RWPE1 (cell line): ENCODE measurements at regions not wholly inside any gene's neighbourhood (a gene's known extent, or its start where the extent isn't known, plus 50 kb on each side); places are given as distances from the start of the nearest gene placed in this dataset.

Source experiments
- CTCF ChIA-PET: fragments of 350-600 bp; sonication (Branson Sonifier 250); formaldehyde crosslinking; extraction: SDS; loops from one replicate; lab custom pipeline; 2021; lab: Yijun Ruan, JAX
- POLR2A ChIA-PET: fragments of 400-600 bp; formaldehyde crosslinking; extraction: SDS; loops from one replicate; lab custom pipeline; 2020; ENCODE audit warnings: antibody characterized with exemption; ENCODE audit not compliant: low non-redundant PET; lab: Yijun Ruan, JAX
- DNase-seq: peaks from one replicate; pipeline ENCODE4 v3.0.0; 2012; ENCODE audit warnings: low spot score
- H3K27ac ChIP-seq: fragments of 450-650 bp; 2 replicates; pipeline ENCODE4 v1.5.1; 2017
- TF ChIP-seq, protein P1 (sequence below): fragments of 450-650 bp; conservative IDR thresholded peaks from 2 replicates; pipeline ENCODE4 v1.5.1; 2017; ENCODE audit warnings: low read depth, mild to moderate bottlenecking

DNA sequence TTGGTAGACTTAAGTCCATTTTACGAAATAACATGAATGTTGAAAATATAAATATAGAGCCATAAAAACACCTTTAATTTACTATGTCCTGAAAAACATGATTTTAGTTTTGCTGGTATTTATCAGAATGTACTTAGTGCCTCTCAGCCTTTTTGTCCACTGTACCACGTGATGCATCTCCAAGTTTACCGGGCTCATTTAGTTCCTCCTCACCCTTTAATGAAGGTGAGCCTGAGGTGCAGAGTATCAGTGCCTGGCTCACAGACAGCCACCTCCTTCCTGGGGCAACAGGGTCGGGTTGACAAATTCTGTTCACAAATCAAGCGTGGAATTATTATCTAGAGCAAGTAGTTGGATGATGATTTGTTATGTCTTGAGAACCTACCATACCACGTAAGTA lies 420.5 kb upstream of the MEIS1 start:
- no peak overlapping the region for H3K27ac ChIP-seq
- TF ChIP-seq, protein P1, sequence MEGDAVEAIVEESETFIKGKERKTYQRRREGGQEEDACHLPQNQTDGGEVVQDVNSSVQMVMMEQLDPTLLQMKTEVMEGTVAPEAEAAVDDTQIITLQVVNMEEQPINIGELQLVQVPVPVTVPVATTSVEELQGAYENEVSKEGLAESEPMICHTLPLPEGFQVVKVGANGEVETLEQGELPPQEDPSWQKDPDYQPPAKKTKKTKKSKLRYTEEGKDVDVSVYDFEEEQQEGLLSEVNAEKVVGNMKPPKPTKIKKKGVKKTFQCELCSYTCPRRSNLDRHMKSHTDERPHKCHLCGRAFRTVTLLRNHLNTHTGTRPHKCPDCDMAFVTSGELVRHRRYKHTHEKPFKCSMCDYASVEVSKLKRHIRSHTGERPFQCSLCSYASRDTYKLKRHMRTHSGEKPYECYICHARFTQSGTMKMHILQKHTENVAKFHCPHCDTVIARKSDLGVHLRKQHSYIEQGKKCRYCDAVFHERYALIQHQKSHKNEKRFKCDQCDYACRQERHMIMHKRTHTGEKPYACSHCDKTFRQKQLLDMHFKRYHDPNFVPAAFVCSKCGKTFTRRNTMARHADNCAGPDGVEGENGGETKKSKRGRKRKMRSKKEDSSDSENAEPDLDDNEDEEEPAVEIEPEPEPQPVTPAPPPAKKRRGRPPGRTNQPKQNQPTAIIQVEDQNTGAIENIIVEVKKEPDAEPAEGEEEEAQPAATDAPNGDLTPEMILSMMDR: no peak
- no peak for DNase-seq
- POLR2A ChIA-PET: no interaction called here
- CTCF ChIA-PET: no interaction called here

- ChIA-PET CTCF (interaction anchor here (0.6 to 0.7 kb wide), 2 partner anchors 20 to 373 kb away, joined by 3 to 5 read pairs; no protein-coding TSS in a partner anchor), POLR2A (no interaction called here)
- no peak overlapping the region for H3K27ac ChIP-seq
- peak; percentile 13 for DNase-seq
- TF ChIP-seq, protein P1: peak; percentile 25
Measured at GRCh38 chr2:66013456-66013855, 421.5 kb upstream of the MEIS1 start.

GRCh38 chr2:66003931-66004330 lies 431.0 kb upstream of the MEIS1 start:
- ChIA-PET POLR2A (no interaction called here), CTCF (no interaction called here)
- no peak for DNase-seq
- TF ChIP-seq, protein P1: no peak
- H3K27ac ChIP-seq: no peak overlapping the region

DNA sequence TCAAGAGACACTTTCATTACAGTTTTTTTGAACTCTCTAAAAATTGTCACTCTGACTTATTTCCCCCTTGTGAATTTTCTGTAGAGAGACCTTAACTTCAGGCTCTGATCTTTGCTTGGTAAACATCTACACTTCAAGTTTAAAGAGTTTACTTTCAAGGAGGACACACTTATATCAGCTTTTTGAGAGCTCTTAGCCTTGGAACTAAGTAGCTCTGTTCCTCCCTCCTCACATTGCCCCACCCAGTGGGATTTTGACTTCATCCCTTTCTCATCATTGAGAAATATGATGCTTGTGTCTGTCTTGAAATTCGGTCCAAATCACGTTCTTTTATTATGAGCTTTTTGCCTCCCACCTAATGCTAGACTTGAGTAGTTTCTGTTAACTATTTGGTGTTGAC lies 433.4 kb upstream of the MEIS1 start:
- ChIA-PET CTCF (no interaction called here), POLR2A (no interaction called here)
- no peak overlapping the region for H3K27ac ChIP-seq
- TF ChIP-seq, protein P1: no peak
- DNase-seq: no peak

DNA sequence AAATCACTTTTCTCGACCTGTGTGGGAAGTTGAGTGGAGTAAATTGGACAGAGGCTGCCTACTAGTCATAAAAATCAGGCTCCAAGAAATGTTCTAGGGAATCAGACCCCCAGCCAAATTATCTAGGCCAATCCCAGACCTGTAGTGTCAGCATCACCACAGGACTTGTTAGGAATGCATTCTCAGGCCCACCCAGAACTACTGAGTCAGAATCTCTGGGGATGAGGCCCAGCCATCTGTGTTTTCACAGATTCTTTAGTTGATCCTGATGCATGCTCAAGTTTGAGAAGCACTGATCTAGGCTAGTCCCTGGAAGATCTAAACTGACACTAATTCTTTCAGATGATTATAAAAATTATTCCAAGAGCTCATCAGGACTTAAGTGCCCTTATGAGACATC lies 434.0 kb upstream of the MEIS1 start:
- ChIA-PET POLR2A (no interaction called here), CTCF (no interaction called here)
- TF ChIP-seq, protein P1: no peak
- no peak overlapping the region for H3K27ac ChIP-seq
- no peak for DNase-seq

GRCh38 chr2:65999796-66000195 lies 435.1 kb upstream of the MEIS1 start:
- CTCF ChIA-PET: interaction anchor here (0.6 to 1.2 kb wide), 5 partner anchors 11 to 564 kb away, joined by 3 to 4 read pairs (median 4); no protein-coding TSS in a partner anchor
- POLR2A ChIA-PET: no interaction called here
- H3K27ac ChIP-seq: no peak overlapping the region

More at GRCh38 chr2:65999796-66000195, 435.1 kb upstream of the MEIS1 start:
- DNase-seq: peak; percentile 11
- TF ChIP-seq, protein P1: peak; percentile 16; the same call in 1 of the 2 replicates
